Tibial nerve (tissue), 4 donors: ENCODE measurements at regions not wholly inside any gene's neighbourhood (a gene's known extent, or its start where the extent isn't known, plus 50 kb on each side); places are given as distances from the start of the nearest gene placed in this dataset.

Experiments used
- DNase-seq, 2 donors: peaks; one replicate each; pipeline ENCODE4 v3.0.0-alpha.2; 2019; ENCODE audit warnings: low spot score in 2 of 2
- H3K27ac ChIP-seq, 4 donors: fragments of 200-600 bp; sonication (generic) in 3 of 4; one replicate each; pipeline ENCODE4 v1.5.1; 2017 to 2019; ENCODE audit warnings: mild to moderate bottlenecking in 1 of 4
- H3K27me3 ChIP-seq, 2 donors: fragments of 200-600 bp; sonication (generic) in 1 of 2; one replicate each; pipeline versions ENCODE4 v1.5.1 to v1.6.0; 2017 to 2019
- H3K36me3 ChIP-seq, 3 donors: fragments of 200-600 bp; sonication (generic); one replicate each; pipeline ENCODE4 v1.5.1; 2018 to 2019
- H3K4me1 ChIP-seq, 4 donors: fragments of 200-600 bp; sonication (generic) in 3 of 4; one replicate each; pipeline ENCODE4 v1.5.1; 2017 to 2019
- H3K4me3 ChIP-seq, 4 donors: fragments of 200-600 bp; sonication (generic) in 3 of 4; one replicate each; pipeline ENCODE4 v1.5.1; 2017 to 2019; ENCODE audit warnings: mild to moderate bottlenecking in 1 of 4, moderate library complexity in 1 of 4
- H3K9me3 ChIP-seq, 4 donors: fragments of 200-600 bp; sonication (generic) in 3 of 4; one replicate each; pipeline ENCODE4 v1.5.1; 2017 to 2019
- CTCF ChIP-seq, 5 experiments: fragments of 200-600 bp in 3 of 5; fragments of 450-650 bp in 2 of 5; sonication (generic) in 3 of 5; IDR thresholded peaks; one replicate each; pipeline ENCODE4 v1.5.1; 2016 to 2019; ENCODE audit warnings: antibody characterized with exemption in 5 of 5, mild to moderate bottlenecking in 3 of 5, moderate library complexity in 2 of 5
- EP300 ChIP-seq, 2 donors: sonication (generic); formaldehyde crosslinking; IDR thresholded peaks; one replicate each; pipeline ENCODE4 v1.6.1; 2017; ENCODE audit warnings: antibody characterized with exemption in 2 of 2, mild to moderate bottlenecking in 1 of 2
- POLR2A ChIP-seq, 2 donors: fragments of 450-650 bp; IDR thresholded peaks; one replicate each; pipeline ENCODE4 v1.6.1; 2017; ENCODE audit warnings: antibody characterized with exemption in 2 of 2, mild to moderate bottlenecking in 2 of 2, moderate library complexity in 2 of 2
- WGBS, 2 donors: methylation state at CpG; one replicate each; pipeline ENCODE4 v1.1.5; 2018; 5-methylcytosine and 5-hydroxymethylcytosine counted together

- 38 to 44% methylated on average over 2 of the region's 2 CpGs for WGBS, 2 donors
- H3K27me3 ChIP-seq = no peaks in the 10 kb centered on the region
- no peak overlapping the region for H3K4me3 ChIP-seq
- no peak overlapping the region for H3K27ac ChIP-seq
- DNase-seq = no peak
- no peaks in the 10 kb centered on the region for H3K4me1 ChIP-seq
- H3K9me3 ChIP-seq = no peaks in the 10 kb centered on the region
- TF ChIP-seq CTCF (IDR thresholded peaks at IDR 0.05) (no peak), EP300 (IDR thresholded peaks at IDR 0.05) (no peak), POLR2A (IDR thresholded peaks at IDR 0.05) (no peak)
- H3K36me3 ChIP-seq = no peaks in the 10 kb centered on the region
These were observed 1092.3 kb downstream of the TUSC7 start for GRCh38 chr3:117801912-117802239.

- H3K27ac ChIP-seq = no peak overlapping the region
- H3K9me3 ChIP-seq = no peaks in the 10 kb centered on the region
- no peaks in the 10 kb centered on the region for H3K27me3 ChIP-seq
- DNase-seq = no peak
- TF ChIP-seq POLR2A (IDR thresholded peaks at IDR 0.05) = no peak
- no peak for TF ChIP-seq CTCF (IDR thresholded peaks at IDR 0.05)
- TF ChIP-seq EP300 (IDR thresholded peaks at IDR 0.05) = no peak
- H3K4me1 ChIP-seq = peaks cover 0 to 8% (median 0%) of the 10 kb centered on the region in 4 donors
- 32 to 39% methylated on average over 1 of the region's 1 CpG for WGBS, 2 donors
- H3K4me3 ChIP-seq = no peak overlapping the region
- H3K36me3 ChIP-seq = no peaks in the 10 kb centered on the region
These were observed 1099.9 kb downstream of the TUSC7 start for GRCh38 chr3:117809186-117810081.

- no peak overlapping the region for H3K4me3 ChIP-seq
- no peaks in the 10 kb centered on the region for H3K27me3 ChIP-seq
- H3K4me1 ChIP-seq = peaks cover 0 to 8% (median 0%) of the 10 kb centered on the region in 4 donors
- 35 to 49% methylated on average over 2 of the region's 2 CpGs for WGBS, 2 donors
- DNase-seq = no peak
- TF ChIP-seq EP300 (IDR thresholded peaks at IDR 0.05) (no peak), CTCF (IDR thresholded peaks at IDR 0.05) (no peak), POLR2A (IDR thresholded peaks at IDR 0.05) (no peak)
- H3K27ac ChIP-seq = no peak overlapping the region
- H3K36me3 ChIP-seq = no peaks in the 10 kb centered on the region
- H3K9me3 ChIP-seq = no peaks in the 10 kb centered on the region
These were observed 1102.2 kb downstream of the TUSC7 start for GRCh38 chr3:117811786-117812185.

DNA sequence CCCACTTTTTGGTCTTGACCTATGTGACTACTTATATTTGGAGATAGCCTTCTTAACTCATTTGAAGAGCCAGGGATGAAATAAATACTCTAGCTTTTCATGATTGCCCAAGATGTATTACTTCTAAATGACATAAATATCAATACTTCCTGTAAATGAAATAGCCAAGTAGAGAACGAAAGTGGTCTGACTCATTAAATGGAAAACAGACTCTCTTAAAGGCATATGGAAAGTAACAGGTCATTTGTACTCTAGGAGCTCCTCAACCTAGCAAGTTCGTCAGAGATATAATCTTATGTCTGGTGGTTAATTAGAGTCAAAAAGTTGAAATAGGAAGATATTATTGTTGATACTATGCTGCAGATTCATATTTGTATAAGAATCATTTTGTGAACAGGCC lies 1105.4 kb downstream of the TUSC7 start:
- DNase-seq = no peak
- Histone ChIP-seq H3K36me3 (no peaks in the 10 kb centered on the region), H3K4me3 (no peak overlapping the region), H3K27ac (no peak overlapping the region), H3K27me3 (no peaks in the 10 kb centered on the region), H3K9me3 (no peaks in the 10 kb centered on the region), H3K4me1 (no peaks in the 10 kb centered on the region)
- no peak for TF ChIP-seq EP300 (IDR thresholded peaks at IDR 0.05)
- no peak for TF ChIP-seq POLR2A (IDR thresholded peaks at IDR 0.05)
- TF ChIP-seq CTCF (IDR thresholded peaks at IDR 0.05) = no peak
- WGBS, 2 donors = 46 to 49% methylated on average over 2 of the region's 2 CpGs

DNA sequence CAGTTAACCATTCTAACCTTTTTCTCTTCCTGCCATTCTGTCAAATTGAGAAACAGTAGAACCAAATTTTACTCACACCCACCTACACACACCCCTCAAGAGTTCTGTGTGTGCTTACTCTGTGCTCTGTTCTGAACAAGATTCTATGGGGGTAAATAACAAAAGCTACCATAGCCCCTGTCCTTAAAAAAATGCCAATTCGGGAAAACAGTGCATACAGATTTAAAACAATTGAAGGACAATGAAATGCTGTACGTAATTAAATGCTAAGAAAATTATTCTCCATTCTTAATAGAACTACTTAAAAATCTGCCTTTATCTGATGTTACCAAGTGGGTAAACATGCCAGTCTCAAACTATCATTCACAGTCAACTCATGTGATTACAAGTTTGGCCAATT lies 1107.5 kb downstream of the TUSC7 start:
- Histone ChIP-seq H3K27ac (no peak overlapping the region), H3K36me3 (no peaks in the 10 kb centered on the region), H3K4me3 (no peak overlapping the region), H3K4me1 (no peaks in the 10 kb centered on the region), H3K27me3 (no peaks in the 10 kb centered on the region), H3K9me3 (no peaks in the 10 kb centered on the region)
- DNase-seq = no peak
- 88 to 90% methylated on average over 2 of the region's 2 CpGs for WGBS, 2 donors
- no peak for TF ChIP-seq POLR2A (IDR thresholded peaks at IDR 0.05)
- TF ChIP-seq CTCF (IDR thresholded peaks at IDR 0.05) = no peak
- no peak for TF ChIP-seq EP300 (IDR thresholded peaks at IDR 0.05)
